NB4 (cell line): ENCODE measurements at regions not wholly inside any gene's neighbourhood (a gene's known extent, or its start where the extent isn't known, plus 50 kb on each side); places are given as distances from the start of the nearest gene placed in this dataset.

Experiments used
- DNase-seq: peaks from one replicate; pipeline ENCODE4 v3.0.0; 2010; ENCODE audit warnings: low read depth
- H3K4me3 ChIP-seq: one replicate; pipeline ENCODE4 v1.5.1; 2011; ENCODE audit warnings: mild to moderate bottlenecking, low read depth, low read length, moderate library complexity
- MAX ChIP-seq: IDR thresholded peaks from 2 replicates; pipeline ENCODE4 v1.6.1; 2011; ENCODE audit warnings: low read depth, low read length
- MYC ChIP-seq: IDR thresholded peaks from 2 replicates; pipeline ENCODE4 v1.6.1; 2011; ENCODE audit warnings: low read depth, low read length
- POLR2A ChIP-seq: IDR thresholded peaks from 2 replicates; pipeline ENCODE4 v1.6.1; 2011; ENCODE audit warnings: mild to moderate bottlenecking; ENCODE audit not compliant: insufficient read length; ENCODE audit errors: extremely low read depth
- TF ChIP-seq, protein P1 (sequence below): IDR thresholded peaks from one replicate; pipeline ENCODE4 v1.5.1; 2012; ENCODE audit warnings: low read depth, low read length

DNA sequence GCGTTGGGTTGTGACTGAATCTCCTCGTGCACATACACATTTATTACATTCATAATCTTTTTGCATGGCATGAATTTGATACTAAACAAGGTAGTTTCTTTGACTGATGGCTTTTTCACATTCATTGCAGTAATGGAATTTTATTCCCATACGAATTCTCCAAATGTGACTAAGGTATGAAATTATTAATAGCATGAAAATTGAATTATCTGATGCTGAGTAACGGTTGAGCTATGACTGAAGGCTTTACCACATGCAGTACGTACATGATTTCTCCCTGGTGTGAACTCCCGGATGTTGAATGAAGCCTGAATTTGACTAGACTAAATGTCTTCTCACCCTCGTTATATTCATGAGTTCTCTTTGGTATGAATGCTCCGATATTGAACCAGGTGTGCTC, 104.4 kb upstream of the C1GALT1 start:
- DNase-seq = no peak
- no peak overlapping the region for H3K4me3 ChIP-seq
- no peak for TF ChIP-seq POLR2A
- no peak for TF ChIP-seq MYC
- TF ChIP-seq MAX = no peak
- TF ChIP-seq, protein P1, sequence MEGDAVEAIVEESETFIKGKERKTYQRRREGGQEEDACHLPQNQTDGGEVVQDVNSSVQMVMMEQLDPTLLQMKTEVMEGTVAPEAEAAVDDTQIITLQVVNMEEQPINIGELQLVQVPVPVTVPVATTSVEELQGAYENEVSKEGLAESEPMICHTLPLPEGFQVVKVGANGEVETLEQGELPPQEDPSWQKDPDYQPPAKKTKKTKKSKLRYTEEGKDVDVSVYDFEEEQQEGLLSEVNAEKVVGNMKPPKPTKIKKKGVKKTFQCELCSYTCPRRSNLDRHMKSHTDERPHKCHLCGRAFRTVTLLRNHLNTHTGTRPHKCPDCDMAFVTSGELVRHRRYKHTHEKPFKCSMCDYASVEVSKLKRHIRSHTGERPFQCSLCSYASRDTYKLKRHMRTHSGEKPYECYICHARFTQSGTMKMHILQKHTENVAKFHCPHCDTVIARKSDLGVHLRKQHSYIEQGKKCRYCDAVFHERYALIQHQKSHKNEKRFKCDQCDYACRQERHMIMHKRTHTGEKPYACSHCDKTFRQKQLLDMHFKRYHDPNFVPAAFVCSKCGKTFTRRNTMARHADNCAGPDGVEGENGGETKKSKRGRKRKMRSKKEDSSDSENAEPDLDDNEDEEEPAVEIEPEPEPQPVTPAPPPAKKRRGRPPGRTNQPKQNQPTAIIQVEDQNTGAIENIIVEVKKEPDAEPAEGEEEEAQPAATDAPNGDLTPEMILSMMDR = no peak

DNA sequence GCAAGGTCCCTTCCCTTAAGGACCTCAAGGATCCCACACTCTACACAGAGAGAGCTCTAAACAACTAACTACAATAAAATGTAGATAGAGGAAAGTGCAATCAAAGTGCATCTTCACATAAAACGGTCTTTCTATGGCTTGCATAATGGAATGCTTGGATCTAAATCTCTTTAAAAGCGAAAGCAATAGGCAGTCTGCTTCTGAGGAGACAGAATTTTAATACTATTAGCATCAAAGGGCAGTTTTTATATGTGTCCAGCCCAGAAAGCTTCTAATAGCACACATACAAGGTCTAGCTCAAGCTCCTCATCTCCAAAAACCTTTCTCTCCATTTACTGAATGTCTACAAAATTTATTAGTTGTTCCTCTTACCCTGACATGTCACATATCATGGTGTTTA, 101.5 kb upstream of the C1GALT1 start:
- no peak for DNase-seq
- no peak overlapping the region for H3K4me3 ChIP-seq
- TF ChIP-seq, protein P1 = no peak
- no peak for TF ChIP-seq MAX
- no peak for TF ChIP-seq MYC
- TF ChIP-seq POLR2A = no peak

GRCh38 chr7:7090460-7090859, 91.9 kb upstream of the C1GALT1 start:
- TF ChIP-seq MAX = no peak
- TF ChIP-seq, protein P1 = no peak
- no peak for TF ChIP-seq MYC
- TF ChIP-seq POLR2A = no peak
- H3K4me3 ChIP-seq = no peak overlapping the region
- DNase-seq = no peak

DNA sequence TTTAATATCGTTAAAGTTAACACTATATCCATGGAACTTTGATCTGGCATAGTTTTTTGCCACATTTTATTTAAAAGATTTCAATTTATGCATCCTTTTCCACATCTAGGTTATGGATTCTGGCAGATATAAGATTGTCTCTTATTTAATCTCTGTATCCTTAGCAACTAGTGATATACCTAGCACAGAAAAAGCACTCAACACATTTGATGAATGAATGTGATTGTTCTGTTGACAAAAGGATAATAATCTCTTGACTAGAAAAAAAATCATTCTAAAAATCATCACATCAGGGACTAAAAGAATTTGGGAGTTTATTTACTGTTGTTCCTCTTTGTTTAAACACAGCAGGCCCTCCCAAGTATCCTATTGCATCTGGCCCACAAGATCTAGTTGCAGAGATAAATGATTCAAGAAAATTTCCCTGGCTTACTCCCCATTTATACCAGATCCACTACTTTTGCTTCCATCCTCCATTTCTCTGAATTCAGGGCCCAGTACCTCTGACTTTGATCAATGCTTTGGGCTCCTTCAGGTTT, 84.0 kb upstream of the C1GALT1 start:
- TF ChIP-seq MAX (no peak), POLR2A (no peak)
- H3K4me3 ChIP-seq = no peak overlapping the region
- no peak for DNase-seq

GRCh38 chr7:7099584-7100014, 82.7 kb upstream of the C1GALT1 start:
- no peak overlapping the region for H3K4me3 ChIP-seq
- TF ChIP-seq POLR2A (no peak), MYC (no peak), MAX (no peak)
- TF ChIP-seq, protein P1 = no peak
- peak; percentile 60 for DNase-seq

- no peak for DNase-seq
- no peak overlapping the region for H3K4me3 ChIP-seq
- TF ChIP-seq, protein P1 = no peak
- TF ChIP-seq MYC = no peak
- TF ChIP-seq POLR2A = no peak
- no peak for TF ChIP-seq MAX
These were observed 81.9 kb upstream of the C1GALT1 start for GRCh38 chr7:7100432-7100849.
